ENCODE measurements at regions not wholly inside any gene's neighbourhood (a gene's known extent, or its start where the extent isn't known, plus 50 kb on each side); places are given as distances from the start of the nearest gene placed in this dataset.

- DNase-seq = peak; percentile 14
Measured at GRCh38 chr5:54766748-54767147, 218.6 kb downstream of the ESM1 start.

GRCh38 chr5:54765165-54766028, 220.0 kb downstream of the ESM1 start:
- DNase-seq = no peak

GRCh38 chr5:54764102-54765090, 221.0 kb downstream of the ESM1 start:
- peak; percentile 15 for DNase-seq

- no peak for DNase-seq
Measured at GRCh38 chr5:54761213-54761701, 224.1 kb downstream of the ESM1 start.

- no peak for DNase-seq
Measured at GRCh38 chr5:54760182-54760935, 225.0 kb downstream of the ESM1 start.

- DNase-seq = no peak
Measured at GRCh38 chr5:54758038-54758437, 227.4 kb downstream of the ESM1 start.

- DNase-seq = no peak
Measured at GRCh38 chr5:54757541-54757940, 227.9 kb downstream of the ESM1 start.

- no peak for DNase-seq
Measured at GRCh38 chr5:54756796-54757402, 228.5 kb downstream of the ESM1 start.

- no peak for DNase-seq
Measured at GRCh38 chr5:54756301-54756700, 229.1 kb downstream of the ESM1 start.

GRCh38 chr5:54754878-54755277, 230.5 kb downstream of the ESM1 start:
- no peak for DNase-seq

GRCh38 chr5:54754420-54754819, 231.0 kb downstream of the ESM1 start:
- no peak for DNase-seq

- DNase-seq = no peak
Measured at GRCh38 chr5:54753753-54754152, 231.6 kb downstream of the ESM1 start.

- DNase-seq = peak; percentile 80
Measured at GRCh38 chr5:54753034-54753433, 232.4 kb downstream of the ESM1 start.

- DNase-seq = no peak
Measured at GRCh38 chr5:54748527-54748926, 231.0 kb downstream of the SNX18 start.

- DNase-seq = no peak
Measured at GRCh38 chr5:54746777-54747398, 229.3 kb downstream of the SNX18 start.

GRCh38 chr5:54746346-54746745, 228.8 kb downstream of the SNX18 start:
- no peak for DNase-seq

- DNase-seq = no peak
Measured at GRCh38 chr5:54745599-54745998, 228.0 kb downstream of the SNX18 start.

- DNase-seq = peak; percentile 94
Measured at GRCh38 chr5:54743997-54744788, 226.6 kb downstream of the SNX18 start.

- no peak for DNase-seq
Measured at GRCh38 chr5:54743581-54743980, 226.0 kb downstream of the SNX18 start.

- peak; percentile 54 for DNase-seq
Measured at GRCh38 chr5:54742417-54742891, 224.9 kb downstream of the SNX18 start.

- no peak for DNase-seq
Measured at GRCh38 chr5:54741711-54742110, 224.2 kb downstream of the SNX18 start.

Data from OCI-M1 (cell line).